Erythroblast (primary cell): ENCODE measurements at regions not wholly inside any gene's neighbourhood (a gene's known extent, or its start where the extent isn't known, plus 50 kb on each side); places are given as distances from the start of the nearest gene placed in this dataset.

Experiments
- GATA1 ChIP-seq: IDR thresholded peaks from 2 replicates; pipeline ENCODE4 v1.6.1; 2011; ENCODE audit warnings: low read depth, mild to moderate bottlenecking, control low read depth, low read length, moderate library complexity
- POLR2A ChIP-seq: IDR thresholded peaks from 2 replicates; pipeline ENCODE4 v1.6.1; 2011; ENCODE audit warnings: mild to moderate bottlenecking, low read length

GRCh38 chr2:128490881-128491691 lies 172.4 kb upstream of the HS6ST1 start:
- TF ChIP-seq POLR2A (no peak), GATA1 (no peak)
